ENCODE measurements at regions not wholly inside any gene's neighbourhood (a gene's known extent, or its start where the extent isn't known, plus 50 kb on each side); places are given as distances from the start of the nearest gene placed in this dataset.
"Not testable (repeated sequence)": the region's sequence is repeated elsewhere in the genome, so short reads cannot be mapped to it uniquely, and the experiment has no call there.

DNA sequence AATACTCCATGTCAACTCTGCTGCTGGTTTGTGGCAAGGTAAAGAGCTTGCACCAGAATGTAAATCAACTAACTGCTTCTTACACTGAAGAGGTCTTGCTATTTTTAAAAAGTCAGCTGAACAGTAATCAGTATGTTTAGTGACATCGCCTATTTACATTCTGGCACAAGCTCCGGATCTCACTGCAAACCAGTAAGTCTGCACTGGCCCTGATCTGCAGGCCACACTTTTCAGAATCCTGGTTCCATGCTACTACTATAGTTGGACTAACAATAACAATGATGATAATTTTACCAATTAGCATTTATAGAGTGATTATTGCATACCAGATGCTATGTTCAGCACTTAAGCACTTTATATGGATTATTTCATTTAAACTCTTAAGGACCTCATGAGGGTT is 4792.9 kb upstream of the OR11H1 start:
- TF ChIP-seq CTCF, POLR2A (IDR thresholded peaks at IDR 0.05): not testable (repeated sequence)

Data from body of pancreas (tissue), 4 donors.